Superior temporal gyrus (tissue), 1 donor: ENCODE measurements at regions not wholly inside any gene's neighbourhood (a gene's known extent, or its start where the extent isn't known, plus 50 kb on each side); places are given as distances from the start of the nearest gene placed in this dataset.
"Not testable (repeated sequence)": the region's sequence is repeated elsewhere in the genome, so short reads cannot be mapped to it uniquely, and the experiment has no call there.

ENCODE experiments used
- DNase-seq: peaks from one replicate; pipeline ENCODE4 v3.0.0-alpha.2; 2016; ENCODE audit errors: extremely low spot score

- not testable (repeated sequence) for DNase-seq
These were observed 54.0 kb upstream of the WWC2 start for GRCh38 chr4:183044924-183045640.

GRCh38 chr4:183038436-183038835 lies 60.6 kb upstream of the WWC2 start:
- DNase-seq, result no peak

GRCh38 chr4:183035726-183036415 lies 63.2 kb upstream of the WWC2 start:
- DNase-seq, result no peak

- DNase-seq, result no peak
These were observed 63.8 kb upstream of the WWC2 start for GRCh38 chr4:183035256-183035655.

GRCh38 chr4:183030823-183031222 lies 68.2 kb upstream of the WWC2 start:
- no peak for DNase-seq

- no peak for DNase-seq
These were observed 68.7 kb upstream of the WWC2 start for GRCh38 chr4:183030309-183030708.

GRCh38 chr4:183029365-183029764 lies 69.7 kb upstream of the WWC2 start:
- no peak for DNase-seq

GRCh38 chr4:183026701-183027100 lies 72.4 kb upstream of the WWC2 start:
- no peak for DNase-seq

GRCh38 chr4:183022617-183023016 lies 76.4 kb upstream of the WWC2 start:
- no peak for DNase-seq

- DNase-seq, result no peak
These were observed 81.1 kb upstream of the WWC2 start for GRCh38 chr4:183017962-183018361.

- no peak for DNase-seq
These were observed 84.5 kb upstream of the WWC2 start for GRCh38 chr4:183014361-183015084.

GRCh38 chr4:183013730-183014002 lies 85.4 kb upstream of the WWC2 start:
- DNase-seq, result no peak

GRCh38 chr4:183012879-183013729 lies 86.0 kb upstream of the WWC2 start:
- no peak for DNase-seq

- DNase-seq, result peak; percentile 22
These were observed 87.7 kb upstream of the WWC2 start for GRCh38 chr4:183011213-183011907.

- DNase-seq, result no peak
These were observed 90.6 kb upstream of the WWC2 start for GRCh38 chr4:183008492-183008891.

- DNase-seq, result not testable (repeated sequence)
These were observed 87.2 kb upstream of the DCTD start for GRCh38 chr4:183004370-183004769.

- no peak for DNase-seq
These were observed 77.0 kb upstream of the DCTD start for GRCh38 chr4:182994171-182994570.

GRCh38 chr4:182978152-182978827 lies 61.1 kb upstream of the DCTD start:
- DNase-seq, result no peak

GRCh38 chr4:182975806-182976205 lies 58.6 kb upstream of the DCTD start:
- DNase-seq, result no peak

GRCh38 chr4:182973941-182974340 lies 56.8 kb upstream of the DCTD start:
- no peak for DNase-seq

- DNase-seq, result no peak
These were observed 56.3 kb upstream of the DCTD start for GRCh38 chr4:182973511-182973911.
